LNCaP clone FGC (cell line): ENCODE measurements at regions not wholly inside any gene's neighbourhood (a gene's known extent, or its start where the extent isn't known, plus 50 kb on each side); places are given as distances from the start of the nearest gene placed in this dataset.

Source experiments
- DNase-seq: peaks from one replicate; pipeline ENCODE4 v3.0.0-alpha.2; 2011; ENCODE audit warnings: low read depth
- H3K4me3 ChIP-seq: 2 replicates; pipeline ENCODE4 v1.5.1; 2011; ENCODE audit warnings: mild to moderate bottlenecking, low read depth, low read length, control low read depth
- TF ChIP-seq, protein P1 (sequence below): IDR thresholded peaks from 2 replicates; pipeline ENCODE4 v1.5.1; 2012; ENCODE audit warnings: mild to moderate bottlenecking; ENCODE audit not compliant: control insufficient read depth, insufficient read depth; ENCODE audit errors: extremely low read depth

DNA sequence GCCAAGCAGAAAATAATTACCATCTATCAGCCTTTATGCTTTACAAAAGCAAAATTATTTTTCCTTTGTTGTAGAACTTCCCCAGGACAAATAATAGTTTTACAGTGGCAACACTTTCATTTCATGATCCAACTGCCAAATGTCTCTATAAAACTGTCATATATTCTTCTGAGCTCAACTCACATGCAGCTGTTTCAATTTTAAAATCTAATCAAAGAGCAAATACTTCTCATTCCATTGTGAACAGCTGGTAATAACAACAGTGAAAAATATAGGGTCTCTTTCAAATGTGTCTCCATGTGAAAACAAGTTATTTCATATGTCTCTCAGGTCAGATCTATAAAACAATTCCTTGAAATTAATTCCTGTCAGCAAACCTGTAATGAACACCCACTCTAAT lies 270.6 kb upstream of the SLC7A11 start:
- H3K4me3 ChIP-seq = no peak overlapping the region
- DNase-seq = no peak
- TF ChIP-seq, protein P1, sequence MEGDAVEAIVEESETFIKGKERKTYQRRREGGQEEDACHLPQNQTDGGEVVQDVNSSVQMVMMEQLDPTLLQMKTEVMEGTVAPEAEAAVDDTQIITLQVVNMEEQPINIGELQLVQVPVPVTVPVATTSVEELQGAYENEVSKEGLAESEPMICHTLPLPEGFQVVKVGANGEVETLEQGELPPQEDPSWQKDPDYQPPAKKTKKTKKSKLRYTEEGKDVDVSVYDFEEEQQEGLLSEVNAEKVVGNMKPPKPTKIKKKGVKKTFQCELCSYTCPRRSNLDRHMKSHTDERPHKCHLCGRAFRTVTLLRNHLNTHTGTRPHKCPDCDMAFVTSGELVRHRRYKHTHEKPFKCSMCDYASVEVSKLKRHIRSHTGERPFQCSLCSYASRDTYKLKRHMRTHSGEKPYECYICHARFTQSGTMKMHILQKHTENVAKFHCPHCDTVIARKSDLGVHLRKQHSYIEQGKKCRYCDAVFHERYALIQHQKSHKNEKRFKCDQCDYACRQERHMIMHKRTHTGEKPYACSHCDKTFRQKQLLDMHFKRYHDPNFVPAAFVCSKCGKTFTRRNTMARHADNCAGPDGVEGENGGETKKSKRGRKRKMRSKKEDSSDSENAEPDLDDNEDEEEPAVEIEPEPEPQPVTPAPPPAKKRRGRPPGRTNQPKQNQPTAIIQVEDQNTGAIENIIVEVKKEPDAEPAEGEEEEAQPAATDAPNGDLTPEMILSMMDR = no peak

DNA sequence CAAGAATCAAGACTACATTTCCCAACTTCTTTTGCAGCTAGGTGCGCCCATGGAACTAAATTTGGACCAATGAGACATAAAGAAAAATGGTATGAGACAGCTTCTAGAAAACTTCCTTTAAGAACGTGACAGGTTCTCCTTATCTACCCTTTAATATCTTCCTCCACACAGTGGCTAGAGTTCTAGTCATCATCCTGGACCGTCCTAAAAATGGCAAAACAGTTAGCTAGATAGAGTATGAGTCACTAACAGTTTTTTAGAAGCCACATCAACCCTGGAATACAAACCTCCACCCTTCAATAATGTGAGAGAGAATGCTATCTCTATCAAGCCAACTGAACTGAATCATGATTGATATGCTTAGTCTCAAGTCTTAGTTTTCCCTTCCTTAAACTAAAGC lies 267.9 kb upstream of the SLC7A11 start:
- TF ChIP-seq, protein P1 = no peak
- DNase-seq = no peak
- H3K4me3 ChIP-seq = no peak overlapping the region

DNA sequence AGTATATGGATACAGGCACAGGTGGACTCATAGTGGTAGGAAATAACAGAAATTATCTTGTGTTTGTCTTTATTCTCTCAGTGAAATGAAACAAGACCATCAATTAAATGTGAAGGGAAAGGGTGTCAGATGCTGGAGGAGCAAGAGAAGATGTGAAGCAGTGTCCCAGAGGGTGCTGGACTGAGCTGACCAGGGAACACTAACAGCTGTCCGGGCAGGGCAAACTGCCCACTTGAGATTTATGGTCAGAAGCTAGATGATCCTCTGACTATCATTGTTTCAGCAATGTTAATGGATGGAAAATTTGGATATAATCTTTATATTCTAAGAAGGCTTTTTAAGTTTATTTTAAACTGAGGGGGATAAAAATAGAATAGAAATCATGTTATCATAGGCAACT lies 267.2 kb upstream of the SLC7A11 start:
- TF ChIP-seq, protein P1 = no peak
- DNase-seq = no peak
- H3K4me3 ChIP-seq = no peak overlapping the region

- no peak overlapping the region for H3K4me3 ChIP-seq
- no peak for DNase-seq
- TF ChIP-seq, protein P1 = no peak
Measured at GRCh38 chr4:138507522-138507921, 265.4 kb upstream of the SLC7A11 start.

DNA sequence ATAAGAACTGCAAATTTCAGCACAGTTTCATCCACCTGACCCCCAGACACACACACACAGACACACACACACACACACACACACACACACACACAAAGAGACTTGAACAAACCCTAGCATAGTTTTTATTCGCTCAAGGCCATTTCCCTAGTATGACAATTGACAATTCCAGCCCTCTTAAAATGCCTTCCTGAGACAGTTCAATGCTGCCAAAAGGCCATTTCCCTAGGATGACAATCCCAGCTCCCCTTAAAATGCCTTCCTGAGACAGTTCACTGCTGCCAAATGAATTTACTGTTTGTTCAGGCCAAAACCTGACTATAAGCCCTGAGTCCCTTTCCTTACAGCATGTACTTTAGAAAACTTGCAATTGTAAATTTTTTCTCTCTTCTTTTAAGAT lies 259.5 kb upstream of the SLC7A11 start:
- DNase-seq = no peak
- TF ChIP-seq, protein P1 = no peak
- H3K4me3 ChIP-seq = no peak overlapping the region

DNA sequence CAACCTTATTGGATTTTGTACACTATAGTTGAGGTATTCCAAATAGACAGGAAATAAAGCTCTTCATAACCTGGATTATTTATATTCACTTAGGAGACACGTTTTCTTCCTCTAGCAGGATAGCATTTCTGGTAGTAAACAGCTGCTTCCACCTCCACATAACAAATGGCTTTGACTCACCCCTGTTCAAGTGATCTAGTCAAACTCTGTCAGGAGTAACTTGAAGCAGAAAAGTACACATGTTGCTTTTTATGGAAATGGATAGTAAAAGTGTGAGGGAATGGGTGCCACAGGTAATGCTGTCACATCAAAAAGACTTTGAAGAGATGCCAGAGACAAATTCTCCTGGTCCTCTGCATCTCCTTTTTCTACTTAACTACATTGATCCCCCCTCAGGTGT lies 258.7 kb upstream of the SLC7A11 start:
- no peak overlapping the region for H3K4me3 ChIP-seq
- TF ChIP-seq, protein P1 = no peak
- no peak for DNase-seq

DNA sequence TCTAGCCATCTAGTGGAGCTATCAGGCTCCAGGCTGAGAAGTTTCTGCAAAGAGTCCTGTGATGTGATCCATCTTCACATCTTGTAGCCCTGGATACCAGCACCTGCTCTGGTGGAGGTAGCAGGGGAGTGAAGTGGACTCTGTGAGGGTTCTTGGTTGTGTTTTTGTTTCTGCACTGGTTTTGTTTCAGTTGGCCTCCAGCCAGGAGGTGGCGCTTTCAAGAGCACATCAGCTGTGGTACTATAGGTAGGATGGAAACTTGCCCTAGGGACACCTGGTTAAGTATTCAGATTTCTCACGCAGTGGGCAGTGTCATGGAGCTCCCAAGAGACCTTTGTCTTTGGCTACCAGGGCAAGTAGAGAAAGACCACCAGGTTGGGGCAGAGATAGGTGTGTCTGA lies 257.5 kb upstream of the SLC7A11 start:
- TF ChIP-seq, protein P1 = no peak

More for the DNA sequence above, 257.5 kb upstream of the SLC7A11 start:
- no peak overlapping the region for H3K4me3 ChIP-seq
- no peak for DNase-seq
